Spleen (tissue), 7 donors: ENCODE measurements at regions not wholly inside any gene's neighbourhood (a gene's known extent, or its start where the extent isn't known, plus 50 kb on each side); places are given as distances from the start of the nearest gene placed in this dataset.

Experiments
- POLR2A ChIP-seq, 3 donors: fragments of 450-650 bp; IDR thresholded peaks; one replicate each; pipeline ENCODE4 v1.5.1; 2017; ENCODE audit warnings: antibody characterized with exemption in 3 of 3, mild to moderate bottlenecking in 1 of 3
- TF ChIP-seq, protein P1 (sequence below), 11 experiments: fragments of 200-600 bp in 7 of 11; fragments of 450-650 bp in 4 of 11; sonication (generic) in 4 of 11; IDR thresholded peaks in 8 of 11; conservative IDR thresholded peaks in 3 of 11; 1 replicate in 7 of 11; 2 replicates in 4 of 11; pipeline versions ENCODE4 v1.4.0 to v1.8.0; 2016 to 2021; ENCODE audit warnings: antibody characterized with exemption in 11 of 11, inconsistent platforms in 4 of 11, mild to moderate bottlenecking in 1 of 11
- donor health status: DM: no; HTN: no; CAD: no; lungs with moderate emphysema.
- donor health status: DM: no; HTN: no; CAD: no.
- donor health status: DM: no; HTN: no; CAD: no.

DNA sequence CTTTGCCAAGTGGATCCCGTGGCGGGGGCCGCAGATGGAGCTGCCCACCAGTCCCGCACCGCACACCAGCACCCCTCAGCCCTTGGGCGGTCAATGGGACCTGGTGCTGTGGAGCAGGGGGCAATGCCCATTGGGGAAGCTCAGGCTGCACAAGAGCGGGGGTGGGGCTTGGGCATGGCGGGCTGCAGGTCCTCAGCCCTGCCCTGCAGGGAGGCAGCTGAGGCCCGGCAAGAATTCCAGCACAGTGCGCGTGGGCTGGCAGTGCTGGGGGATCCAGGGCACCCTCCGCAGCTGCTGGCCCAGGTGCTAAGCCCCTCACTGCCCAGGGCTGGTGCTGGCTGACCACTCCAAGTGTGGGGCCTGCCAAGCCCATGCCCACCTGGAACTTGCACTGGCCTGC is 136.2 kb upstream of the ANKRD30A start:
- TF ChIP-seq, protein P1, sequence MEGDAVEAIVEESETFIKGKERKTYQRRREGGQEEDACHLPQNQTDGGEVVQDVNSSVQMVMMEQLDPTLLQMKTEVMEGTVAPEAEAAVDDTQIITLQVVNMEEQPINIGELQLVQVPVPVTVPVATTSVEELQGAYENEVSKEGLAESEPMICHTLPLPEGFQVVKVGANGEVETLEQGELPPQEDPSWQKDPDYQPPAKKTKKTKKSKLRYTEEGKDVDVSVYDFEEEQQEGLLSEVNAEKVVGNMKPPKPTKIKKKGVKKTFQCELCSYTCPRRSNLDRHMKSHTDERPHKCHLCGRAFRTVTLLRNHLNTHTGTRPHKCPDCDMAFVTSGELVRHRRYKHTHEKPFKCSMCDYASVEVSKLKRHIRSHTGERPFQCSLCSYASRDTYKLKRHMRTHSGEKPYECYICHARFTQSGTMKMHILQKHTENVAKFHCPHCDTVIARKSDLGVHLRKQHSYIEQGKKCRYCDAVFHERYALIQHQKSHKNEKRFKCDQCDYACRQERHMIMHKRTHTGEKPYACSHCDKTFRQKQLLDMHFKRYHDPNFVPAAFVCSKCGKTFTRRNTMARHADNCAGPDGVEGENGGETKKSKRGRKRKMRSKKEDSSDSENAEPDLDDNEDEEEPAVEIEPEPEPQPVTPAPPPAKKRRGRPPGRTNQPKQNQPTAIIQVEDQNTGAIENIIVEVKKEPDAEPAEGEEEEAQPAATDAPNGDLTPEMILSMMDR (IDR thresholded peaks at IDR 0.05 in 8 of 11, conservative IDR thresholded peaks at IDR 0.05 in 3 of 11), result no peak
- TF ChIP-seq POLR2A (IDR thresholded peaks at IDR 0.05), result no peak
